Large intestine (tissue), 3 donors: ENCODE measurements at regions not wholly inside any gene's neighbourhood (a gene's known extent, or its start where the extent isn't known, plus 50 kb on each side); places are given as distances from the start of the nearest gene placed in this dataset.

Source experiments
- DNase-seq, 2 donors: peaks; one replicate each; pipeline versions ENCODE4 v3.0.0 to v3.0.0-alpha.2; 2013
- H3K27ac ChIP-seq: one replicate; pipeline ENCODE4 v1.5.1; 2013; ENCODE audit warnings: low read length
- H3K27me3 ChIP-seq: 2 replicates; pipeline ENCODE4 v1.6.1; 2013; ENCODE audit warnings: low read length; ENCODE audit not compliant: control insufficient read depth, insufficient read depth
- H3K36me3 ChIP-seq: 2 replicates; pipeline ENCODE4 v1.6.1; 2013; ENCODE audit warnings: low read length; ENCODE audit not compliant: control insufficient read depth, insufficient read depth
- H3K4me1 ChIP-seq: one replicate; pipeline ENCODE4 v1.6.1; 2013; ENCODE audit warnings: low read length; ENCODE audit not compliant: control insufficient read depth, insufficient read depth
- H3K4me3 ChIP-seq: one replicate; pipeline ENCODE4 v1.5.1; 2013; ENCODE audit warnings: low read length
- H3K9me3 ChIP-seq: one replicate; pipeline ENCODE4 v1.6.1; 2013; ENCODE audit warnings: mild to moderate bottlenecking, low read depth, low read length, moderate library complexity; ENCODE audit not compliant: control insufficient read depth
- WGBS: methylation state at CpG from one replicate; pipeline ENCODE4 v1.1.5; 2013; ENCODE audit warnings: low lambda C conversion rate; ENCODE audit not compliant: insufficient coverage; 5-methylcytosine and 5-hydroxymethylcytosine counted together

DNA sequence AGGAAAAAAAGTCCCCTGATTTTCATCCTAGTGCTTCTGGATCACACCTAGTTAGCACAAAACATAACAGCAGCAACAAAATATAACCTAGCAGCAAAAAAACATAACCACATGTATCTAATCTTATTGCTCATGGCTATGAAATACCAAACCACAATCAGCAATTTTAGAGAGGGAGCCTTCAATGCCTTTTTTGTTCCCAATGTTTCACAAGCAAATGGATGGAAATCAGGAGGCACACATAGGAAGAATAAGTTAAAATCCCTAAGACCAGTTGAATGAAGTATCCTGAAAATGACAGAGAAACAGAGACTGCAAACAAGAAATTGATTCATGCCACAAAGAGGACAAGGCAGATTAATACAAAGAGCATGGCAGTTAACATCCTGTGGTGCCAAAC lies 361.6 kb downstream of the GPM6A start:
- Histone ChIP-seq H3K36me3 (no peaks in the 10 kb centered on the region), H3K9me3 (no peaks in the 10 kb centered on the region), H3K4me1 (no peaks in the 10 kb centered on the region), H3K27me3 (no peaks in the 10 kb centered on the region), H3K4me3 (no peak overlapping the region), H3K27ac (no peak overlapping the region)
- DNase-seq, result no peak

DNA sequence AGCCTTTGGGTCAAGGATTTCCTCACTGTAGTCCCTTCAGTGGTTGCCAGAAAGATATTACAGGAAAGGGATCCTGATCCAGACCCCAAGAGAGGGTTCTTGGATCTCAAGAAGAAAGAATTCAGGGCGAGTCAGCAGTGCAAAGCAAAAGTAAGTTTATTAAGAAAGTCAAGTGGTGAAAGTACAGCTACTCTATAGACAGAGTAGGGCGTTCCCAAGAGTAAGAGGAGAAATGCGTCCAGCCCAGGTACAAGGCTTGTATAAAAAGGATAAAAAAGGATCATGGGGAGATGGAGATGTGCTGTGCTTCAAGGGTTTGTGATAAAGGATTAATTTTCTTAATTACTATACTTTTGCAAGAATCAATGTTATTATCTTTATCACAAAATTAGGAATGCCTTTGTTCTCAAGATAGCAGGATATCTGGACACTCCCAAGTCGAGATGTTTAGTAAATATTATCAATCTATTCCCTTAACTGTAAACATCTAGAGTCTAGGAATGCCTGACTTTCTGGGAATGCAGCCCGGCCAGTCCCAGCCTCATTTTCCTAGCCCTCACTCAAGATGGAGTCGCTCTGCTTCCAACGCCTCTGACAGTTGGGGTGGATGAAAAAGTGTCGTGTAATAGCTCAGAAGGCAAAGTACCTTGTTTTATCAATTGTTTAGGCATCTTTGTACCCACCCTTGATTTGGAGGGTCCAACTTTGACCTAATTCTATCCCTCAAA lies 360.7 kb downstream of the GPM6A start:
- no peaks in the 10 kb centered on the region for H3K4me1 ChIP-seq
- no peak for DNase-seq
- no peaks in the 10 kb centered on the region for H3K36me3 ChIP-seq
- no peak overlapping the region for H3K27ac ChIP-seq
- H3K4me3 ChIP-seq, result no peak overlapping the region
- H3K9me3 ChIP-seq, result no peaks in the 10 kb centered on the region
- WGBS, result 76% methylated on average over 5 of the region's 8 CpGs
- no peaks in the 10 kb centered on the region for H3K27me3 ChIP-seq

DNA sequence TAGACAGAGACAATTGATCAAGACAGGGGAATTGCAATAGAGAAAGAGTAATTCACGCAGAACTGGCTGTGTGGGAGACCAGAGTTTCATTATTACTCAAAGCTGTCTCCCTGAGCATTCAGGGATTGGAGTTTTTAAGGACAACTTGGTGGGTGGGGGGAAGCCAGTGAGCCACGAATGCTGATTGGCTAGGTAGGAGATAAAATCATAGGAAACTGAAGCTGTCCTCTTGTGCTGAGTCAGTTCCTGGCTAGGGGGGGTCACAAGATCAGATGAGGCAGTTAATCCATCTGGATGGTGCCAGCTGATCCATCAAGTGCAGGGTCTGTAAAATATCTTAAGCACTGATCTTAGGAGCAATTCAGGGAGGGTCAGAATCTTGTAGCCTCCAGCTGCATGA lies 358.6 kb downstream of the GPM6A start:
- WGBS, result no CpG with 5 or more reads among the region's 2 CpGs
- Histone ChIP-seq H3K36me3 (no peaks in the 10 kb centered on the region), H3K27ac (no peak overlapping the region), H3K4me1 (no peaks in the 10 kb centered on the region), H3K27me3 (no peaks in the 10 kb centered on the region), H3K4me3 (no peak overlapping the region), H3K9me3 (no peaks in the 10 kb centered on the region)
- no peak for DNase-seq

DNA sequence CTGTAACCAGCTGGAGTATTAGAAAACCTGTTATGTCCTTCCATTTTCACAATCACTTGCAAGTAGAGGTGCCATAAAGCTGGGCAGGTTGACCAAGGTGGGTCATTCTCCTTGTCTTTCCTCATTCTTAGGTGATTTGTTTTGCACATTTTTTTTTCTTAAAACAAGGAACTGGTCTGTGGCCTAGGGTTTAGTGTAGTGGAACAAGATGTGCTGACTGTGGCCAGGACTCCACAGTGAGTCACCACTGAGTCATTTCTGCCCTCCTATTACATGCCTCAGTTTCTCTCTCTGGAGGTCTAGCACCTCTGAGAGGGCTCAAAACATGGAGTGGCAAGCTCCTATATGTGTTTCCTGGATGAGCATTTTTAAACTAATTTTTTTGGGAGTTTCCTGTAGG lies 355.9 kb downstream of the GPM6A start:
- H3K36me3 ChIP-seq, result no peaks in the 10 kb centered on the region
- DNase-seq, result no peak
- no peaks in the 10 kb centered on the region for H3K4me1 ChIP-seq

DNA sequence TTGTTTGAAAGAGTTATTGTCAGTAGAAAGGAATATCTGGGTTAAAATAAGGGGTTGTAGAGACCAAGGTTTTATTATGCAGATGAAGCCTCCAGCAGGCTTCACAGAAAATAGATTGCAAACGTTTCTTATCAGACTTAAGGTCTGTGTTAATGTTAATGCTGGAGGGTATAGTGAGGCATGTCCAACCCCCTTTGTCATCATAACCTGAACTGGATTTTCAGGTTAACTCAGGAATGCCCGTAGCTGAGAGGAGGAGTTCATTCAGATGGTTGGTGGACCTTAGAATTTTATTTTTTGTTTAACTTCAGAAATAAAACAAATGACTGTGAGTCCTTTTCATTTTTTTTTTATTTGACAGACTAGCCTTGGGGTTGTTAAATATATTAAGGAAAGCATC lies 354.1 kb downstream of the GPM6A start:
- Histone ChIP-seq H3K4me1 (no peaks in the 10 kb centered on the region), H3K36me3 (no peaks in the 10 kb centered on the region), H3K27ac (no peak overlapping the region), H3K9me3 (no peaks in the 10 kb centered on the region), H3K4me3 (no peak overlapping the region), H3K27me3 (no peaks in the 10 kb centered on the region)
- WGBS, result no CpG with 5 or more reads among the region's 2 CpGs
- no peak for DNase-seq

More for the DNA sequence above, 355.9 kb downstream of the GPM6A start:
- H3K9me3 ChIP-seq, result no peaks in the 10 kb centered on the region
- H3K27ac ChIP-seq, result no peak overlapping the region
- no peak overlapping the region for H3K4me3 ChIP-seq
- H3K27me3 ChIP-seq, result no peaks in the 10 kb centered on the region

DNA sequence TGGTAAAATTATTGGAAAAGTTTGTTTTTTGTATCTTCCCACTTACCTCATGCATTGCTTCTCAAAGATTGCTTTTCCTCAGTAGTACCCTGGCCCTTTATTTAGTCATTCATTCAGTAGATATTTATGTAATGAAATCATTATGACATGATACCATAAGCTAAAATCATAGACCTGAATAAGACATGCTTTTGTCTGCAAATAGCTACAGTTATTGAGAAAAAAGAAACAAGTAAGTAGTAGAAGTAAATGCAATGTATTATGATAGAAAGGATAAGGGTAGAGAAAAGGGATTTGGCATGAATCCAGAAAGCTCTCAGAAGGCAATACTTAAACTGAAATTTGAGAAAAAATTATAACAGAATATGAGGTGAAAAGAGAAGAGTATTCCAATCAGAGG lies 352.5 kb downstream of the GPM6A start:
- Histone ChIP-seq H3K4me1 (no peaks in the 10 kb centered on the region), H3K9me3 (no peaks in the 10 kb centered on the region), H3K36me3 (no peaks in the 10 kb centered on the region), H3K27me3 (no peaks in the 10 kb centered on the region), H3K4me3 (no peak overlapping the region), H3K27ac (no peak overlapping the region)
- DNase-seq, result no peak

DNA sequence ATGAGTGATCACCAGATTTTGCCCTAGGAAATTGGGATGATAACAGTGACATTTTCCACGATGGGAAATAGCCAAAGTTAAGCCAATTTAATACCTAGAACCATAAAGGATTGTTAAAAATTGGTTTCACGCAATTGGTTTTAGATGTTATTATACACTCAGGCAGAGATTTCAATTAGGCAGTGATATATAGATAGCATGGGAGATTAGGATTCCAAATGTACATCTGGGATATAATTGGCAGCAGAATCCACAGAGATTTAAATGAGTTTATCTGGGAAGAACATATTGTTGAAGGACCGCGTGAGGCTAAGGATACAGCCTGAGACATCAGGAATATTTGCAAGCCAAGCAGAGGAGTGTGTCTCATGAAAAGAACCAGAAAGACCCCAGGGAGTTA lies 351.6 kb downstream of the GPM6A start:
- 80% methylated on average over 1 of the region's 4 CpGs for WGBS
- H3K4me3 ChIP-seq, result no peak overlapping the region
- H3K9me3 ChIP-seq, result no peaks in the 10 kb centered on the region
- H3K36me3 ChIP-seq, result no peaks in the 10 kb centered on the region
- no peaks in the 10 kb centered on the region for H3K4me1 ChIP-seq
- DNase-seq, result no peak
- H3K27me3 ChIP-seq, result no peaks in the 10 kb centered on the region
- H3K27ac ChIP-seq, result no peak overlapping the region

DNA sequence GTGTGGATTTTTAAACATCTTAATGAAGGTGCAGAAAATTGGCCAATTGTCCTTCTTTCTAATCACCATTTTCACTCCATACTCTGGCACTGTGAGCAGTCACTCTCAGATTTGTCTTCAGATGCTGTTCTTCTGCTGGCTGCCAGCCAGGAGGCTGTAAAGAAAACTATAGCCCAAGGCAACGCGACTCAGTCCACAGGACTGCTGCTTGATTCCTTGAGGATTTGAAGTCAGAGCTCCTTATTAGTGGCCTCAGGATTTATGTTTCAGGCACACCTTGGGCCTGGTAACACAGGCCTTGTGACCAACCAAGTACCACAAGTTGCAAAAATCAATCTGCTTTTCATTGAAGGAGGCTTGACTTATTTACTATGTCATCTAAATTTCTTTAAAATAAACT lies 342.6 kb downstream of the GPM6A start:
- Histone ChIP-seq H3K4me1 (no peaks in the 10 kb centered on the region), H3K27me3 (no peaks in the 10 kb centered on the region), H3K9me3 (peaks cover 6% of the 10 kb centered on the region), H3K36me3 (no peaks in the 10 kb centered on the region), H3K27ac (no peak overlapping the region), H3K4me3 (no peak overlapping the region)
- DNase-seq, result no peak
- WGBS, result no CpG with 5 or more reads among the region's 2 CpGs

DNA sequence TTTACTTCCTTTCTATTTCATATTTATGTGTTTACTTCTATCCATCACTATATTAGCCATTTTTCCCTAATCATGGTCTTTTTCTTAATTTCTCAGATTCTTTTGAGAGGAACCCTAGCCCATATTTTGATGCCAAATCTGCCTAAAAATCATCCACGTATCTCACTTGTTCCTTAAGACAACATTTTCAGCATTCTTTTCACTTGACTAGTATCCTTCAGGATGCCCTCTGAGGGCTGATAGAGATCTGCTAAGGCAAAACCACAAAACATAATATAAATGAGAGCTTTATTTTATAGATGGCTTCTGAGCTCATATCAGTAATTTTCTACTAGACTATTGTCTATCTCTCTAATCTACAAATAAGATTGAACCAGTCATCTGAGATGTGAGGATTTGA lies 341.9 kb downstream of the GPM6A start:
- H3K4me3 ChIP-seq, result no peak overlapping the region
- DNase-seq, result no peak
- 83% methylated on average over 1 of the region's 1 CpG for WGBS

DNA sequence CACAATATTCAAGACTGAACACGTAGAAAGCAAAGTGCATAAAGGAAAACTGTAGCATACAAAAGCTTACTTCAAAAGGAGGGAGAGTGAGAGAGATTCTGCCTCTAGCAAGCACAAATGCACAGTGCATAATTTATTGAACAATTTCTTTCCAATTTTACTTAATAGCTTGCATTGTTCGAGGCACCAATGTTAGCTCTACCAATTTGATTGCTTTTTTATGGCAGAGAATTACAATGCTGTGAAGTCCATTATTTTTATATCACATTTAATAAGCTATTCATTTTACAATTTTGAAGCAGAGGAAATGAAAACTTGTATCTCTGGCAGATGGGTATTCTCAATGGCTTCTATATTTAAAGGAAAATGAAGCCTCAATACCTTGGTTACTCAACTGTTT lies 331.7 kb downstream of the GPM6A start:
- Histone ChIP-seq H3K9me3 (no peaks in the 10 kb centered on the region), H3K36me3 (no peaks in the 10 kb centered on the region), H3K27ac (no peak overlapping the region), H3K27me3 (no peaks in the 10 kb centered on the region), H3K4me1 (no peaks in the 10 kb centered on the region), H3K4me3 (no peak overlapping the region)
- no peak for DNase-seq
- no CpG with 5 or more reads among the region's 2 CpGs for WGBS

More for the DNA sequence above, 341.9 kb downstream of the GPM6A start:
- Histone ChIP-seq H3K4me1 (no peaks in the 10 kb centered on the region), H3K36me3 (no peaks in the 10 kb centered on the region), H3K9me3 (peaks cover 6% of the 10 kb centered on the region), H3K27me3 (no peaks in the 10 kb centered on the region), H3K27ac (no peak overlapping the region)

DNA sequence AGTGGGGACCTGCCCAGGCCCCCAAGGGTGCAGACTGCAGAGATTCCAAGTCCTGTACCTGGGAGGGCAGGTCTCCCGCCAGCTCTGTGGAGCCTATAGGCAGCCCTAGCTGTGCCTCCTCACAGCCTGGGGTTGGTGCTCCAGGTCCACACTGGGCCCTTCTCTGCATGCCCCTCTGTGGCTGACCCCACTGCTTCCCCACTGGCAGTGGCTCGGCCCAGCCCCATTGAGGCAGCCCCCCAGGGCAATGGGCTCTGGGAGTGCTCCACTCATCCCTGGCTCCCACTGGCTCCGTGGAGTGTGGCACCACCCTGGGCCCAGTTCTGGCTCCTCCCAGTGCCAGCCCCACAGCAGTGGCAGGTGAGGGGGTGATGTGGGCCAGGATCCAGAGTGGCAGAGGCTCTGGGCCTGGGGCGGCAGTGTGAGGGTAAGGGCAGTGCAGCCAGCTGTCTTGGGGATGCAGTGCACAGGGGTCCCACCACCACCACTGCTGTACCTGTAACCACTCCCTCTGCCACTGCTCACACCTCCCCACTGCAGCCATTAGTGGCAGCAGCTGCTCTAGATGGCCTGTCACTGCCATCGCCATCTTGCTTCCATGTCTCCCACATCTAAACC lies 312.2 kb downstream of the GPM6A start:
- Histone ChIP-seq H3K36me3 (no peaks in the 10 kb centered on the region), H3K27me3 (no peaks in the 10 kb centered on the region), H3K4me1 (no peaks in the 10 kb centered on the region), H3K9me3 (peaks cover 12% of the 10 kb centered on the region), H3K4me3 (no peak overlapping the region), H3K27ac (no peak overlapping the region)
- DNase-seq, result no peak
- WGBS, result no CpG with 5 or more reads among the region's 5 CpGs
